IPS-15b (cell line): ENCODE measurements at regions not wholly inside any gene's neighbourhood (a gene's known extent, or its start where the extent isn't known, plus 50 kb on each side); places are given as distances from the start of the nearest gene placed in this dataset.

ENCODE experiments used
- H3K27me3 ChIP-seq: one replicate; pipeline ENCODE4 v1.6.1; 2013; ENCODE audit warnings: low read length; ENCODE audit not compliant: control insufficient read depth, insufficient read depth
- H3K36me3 ChIP-seq: one replicate; pipeline ENCODE4 v1.6.1; 2013; ENCODE audit warnings: low read length; ENCODE audit not compliant: control insufficient read depth, insufficient read depth
- H3K4me1 ChIP-seq: one replicate; pipeline ENCODE4 v1.6.1; 2013; ENCODE audit warnings: mild to moderate bottlenecking, low read length; ENCODE audit not compliant: control insufficient read depth, insufficient read depth
- H3K4me3 ChIP-seq: one replicate; pipeline ENCODE4 v1.5.1; 2013; ENCODE audit warnings: low read depth, low read length
- H3K9ac ChIP-seq: one replicate; pipeline ENCODE4 v1.6.1; 2013; ENCODE audit warnings: low read depth, mild to moderate bottlenecking, low read length
- H3K9me3 ChIP-seq: one replicate; pipeline ENCODE4 v1.6.1; 2013; ENCODE audit warnings: mild to moderate bottlenecking, low read length; ENCODE audit not compliant: control insufficient read depth, insufficient read depth

DNA sequence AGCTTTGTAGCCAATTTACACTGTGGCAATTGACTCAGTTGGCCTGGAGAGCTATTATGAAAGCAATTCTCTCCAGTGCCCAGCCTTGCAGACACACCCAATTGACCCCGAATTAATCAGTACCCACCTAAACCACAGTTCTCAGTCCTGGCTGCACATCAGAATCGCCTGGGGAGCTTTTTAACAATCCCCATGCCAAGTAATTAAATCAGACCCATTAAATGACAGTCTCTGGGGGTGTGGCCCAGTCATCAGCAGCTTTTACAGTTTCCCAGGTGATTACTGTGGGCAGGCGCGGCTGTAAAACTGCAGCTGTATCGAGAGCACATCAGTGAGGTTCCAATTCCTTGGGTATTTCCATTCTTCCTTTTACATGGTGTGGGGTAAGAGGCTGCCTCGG, 460.9 kb upstream of the FAT1 start:
- Histone ChIP-seq H3K4me1 (peaks cover 3% of the 10 kb centered on the region), H3K27me3 (no peaks in the 10 kb centered on the region), H3K9me3 (no peaks in the 10 kb centered on the region), H3K9ac (no peak overlapping the region), H3K4me3 (no peak overlapping the region), H3K36me3 (no peaks in the 10 kb centered on the region)

DNA sequence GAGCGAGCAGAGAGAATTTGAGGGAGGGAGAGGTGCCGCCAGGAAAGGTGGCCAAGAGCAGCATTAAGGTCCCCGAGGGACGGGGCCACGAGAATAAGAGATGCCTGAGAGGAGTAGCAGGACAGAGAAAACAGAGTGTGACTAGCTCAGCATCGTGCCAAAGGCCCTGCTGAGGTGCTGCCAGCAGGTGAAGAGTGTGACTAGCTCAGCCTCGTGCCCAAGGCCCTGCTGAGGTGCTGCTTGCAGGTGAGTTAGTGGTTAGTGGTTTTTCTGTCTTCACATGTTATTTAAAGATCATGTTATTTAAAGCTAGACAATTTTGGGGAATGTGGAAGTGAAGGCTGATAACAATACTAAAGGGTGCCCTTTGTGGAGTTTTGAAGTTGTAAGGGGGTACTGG, 464.5 kb upstream of the FAT1 start:
- Histone ChIP-seq H3K9ac (no peak overlapping the region), H3K36me3 (no peaks in the 10 kb centered on the region)

GRCh38 chr4:187188741-187189140, 465.1 kb upstream of the FAT1 start:
- H3K9me3 ChIP-seq, result no peaks in the 10 kb centered on the region
- no peak overlapping the region for H3K9ac ChIP-seq
- no peak overlapping the region for H3K4me3 ChIP-seq
- H3K27me3 ChIP-seq, result no peaks in the 10 kb centered on the region
- no peaks in the 10 kb centered on the region for H3K36me3 ChIP-seq
- no peaks in the 10 kb centered on the region for H3K4me1 ChIP-seq

More for the DNA sequence above, 464.5 kb upstream of the FAT1 start:
- H3K4me1 ChIP-seq, result no peaks in the 10 kb centered on the region
- H3K27me3 ChIP-seq, result no peaks in the 10 kb centered on the region
- no peak overlapping the region for H3K4me3 ChIP-seq
- no peaks in the 10 kb centered on the region for H3K9me3 ChIP-seq

DNA sequence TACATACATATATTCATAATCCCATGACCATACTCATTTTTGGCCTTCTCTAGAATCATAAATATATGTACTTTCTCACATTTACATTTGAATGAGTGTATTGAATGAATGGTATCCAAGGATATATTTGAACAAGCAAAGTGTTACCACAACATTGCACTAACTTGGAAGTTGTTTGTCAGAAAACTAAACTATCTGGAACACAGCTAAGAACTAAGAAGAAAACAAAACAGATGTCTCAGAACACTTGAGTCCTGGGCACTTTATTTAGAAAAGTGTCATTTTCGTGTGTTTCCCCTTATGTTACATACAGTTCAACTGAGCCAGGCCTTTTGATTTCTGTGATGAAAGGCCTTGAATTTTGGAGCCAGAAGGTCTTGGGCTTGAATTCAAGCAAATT, 466.7 kb upstream of the FAT1 start:
- Histone ChIP-seq H3K4me3 (no peak overlapping the region), H3K4me1 (no peaks in the 10 kb centered on the region), H3K27me3 (no peaks in the 10 kb centered on the region), H3K9me3 (no peaks in the 10 kb centered on the region), H3K36me3 (no peaks in the 10 kb centered on the region), H3K9ac (no peak overlapping the region)

GRCh38 chr4:187191676-187192075, 468.0 kb upstream of the FAT1 start:
- H3K9me3 ChIP-seq, result no peaks in the 10 kb centered on the region
- H3K9ac ChIP-seq, result no peak overlapping the region
- H3K4me1 ChIP-seq, result no peaks in the 10 kb centered on the region
- H3K27me3 ChIP-seq, result no peaks in the 10 kb centered on the region
- H3K4me3 ChIP-seq, result no peak overlapping the region
- no peaks in the 10 kb centered on the region for H3K36me3 ChIP-seq

DNA sequence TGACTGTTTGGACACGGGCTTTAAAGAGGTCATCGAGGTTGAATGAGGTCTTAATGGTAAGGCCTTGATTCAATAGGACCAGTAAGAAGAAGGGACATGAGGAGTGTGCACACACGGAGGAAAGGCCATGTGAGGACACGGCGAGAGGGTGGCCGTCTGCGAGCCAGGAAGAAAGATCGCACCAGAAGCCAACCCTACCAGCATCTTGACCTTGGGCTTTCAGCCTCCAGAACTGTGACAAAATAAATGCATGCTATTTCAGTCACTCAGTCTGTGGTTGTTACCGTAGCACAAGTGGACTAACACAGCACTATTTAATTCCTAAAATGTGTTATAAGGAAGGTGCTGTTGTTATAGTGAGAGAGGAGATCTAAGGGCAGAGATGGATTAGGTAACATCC, 468.6 kb upstream of the FAT1 start:
- Histone ChIP-seq H3K9me3 (no peaks in the 10 kb centered on the region), H3K27me3 (no peaks in the 10 kb centered on the region), H3K4me1 (no peaks in the 10 kb centered on the region), H3K4me3 (no peak overlapping the region), H3K9ac (no peak overlapping the region), H3K36me3 (no peaks in the 10 kb centered on the region)

DNA sequence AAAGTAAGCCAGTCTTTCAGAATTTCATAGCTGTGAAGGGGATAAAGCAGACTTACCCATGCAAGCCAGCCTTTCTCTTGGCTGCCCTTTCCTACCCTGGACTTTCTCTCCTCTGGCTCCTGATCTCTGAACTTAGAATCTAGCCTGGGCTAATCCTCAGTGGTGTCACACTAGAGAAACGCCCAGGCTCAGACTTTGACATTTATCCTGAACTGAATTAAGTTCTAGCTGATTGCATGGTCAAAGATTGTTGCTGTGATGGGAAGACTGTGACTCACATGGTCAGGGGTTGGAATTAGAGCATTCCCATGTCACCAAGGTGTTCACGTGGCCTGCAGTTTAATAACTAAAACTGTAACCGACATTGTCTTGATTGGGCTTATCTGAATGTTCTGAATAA, 469.5 kb upstream of the FAT1 start:
- no peak overlapping the region for H3K9ac ChIP-seq
- no peaks in the 10 kb centered on the region for H3K27me3 ChIP-seq
- no peaks in the 10 kb centered on the region for H3K36me3 ChIP-seq
- H3K9me3 ChIP-seq, result no peaks in the 10 kb centered on the region
- no peaks in the 10 kb centered on the region for H3K4me1 ChIP-seq
- no peak overlapping the region for H3K4me3 ChIP-seq

DNA sequence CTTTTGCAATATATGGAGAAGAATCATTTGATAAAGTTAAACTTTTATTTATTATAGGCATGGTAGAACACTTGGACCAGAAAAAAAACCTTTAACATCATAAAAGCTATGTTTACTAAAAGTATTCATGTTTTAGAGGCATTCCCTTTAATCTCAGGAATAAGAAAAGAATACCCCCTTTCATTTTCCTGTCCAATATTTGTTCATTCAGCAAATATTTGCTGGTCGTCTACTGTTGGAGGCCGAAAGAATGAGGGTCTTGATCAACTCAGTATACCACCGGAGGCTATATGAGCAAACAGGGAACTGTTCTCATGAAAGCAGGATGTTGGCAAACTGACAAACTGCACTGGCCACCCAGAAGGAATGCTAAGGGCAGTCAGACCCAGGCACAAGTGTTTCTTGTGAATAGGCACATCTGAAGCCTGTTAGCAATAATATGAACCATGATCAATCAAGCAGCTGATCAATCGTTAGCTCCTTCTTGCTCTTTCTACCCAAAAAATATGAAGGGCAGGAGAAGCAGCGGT, 480.8 kb upstream of the FAT1 start:
- H3K4me1 ChIP-seq, result no peaks in the 10 kb centered on the region
- no peaks in the 10 kb centered on the region for H3K9me3 ChIP-seq
- H3K4me3 ChIP-seq, result no peak overlapping the region
- no peaks in the 10 kb centered on the region for H3K36me3 ChIP-seq
- no peak overlapping the region for H3K9ac ChIP-seq
- no peaks in the 10 kb centered on the region for H3K27me3 ChIP-seq

DNA sequence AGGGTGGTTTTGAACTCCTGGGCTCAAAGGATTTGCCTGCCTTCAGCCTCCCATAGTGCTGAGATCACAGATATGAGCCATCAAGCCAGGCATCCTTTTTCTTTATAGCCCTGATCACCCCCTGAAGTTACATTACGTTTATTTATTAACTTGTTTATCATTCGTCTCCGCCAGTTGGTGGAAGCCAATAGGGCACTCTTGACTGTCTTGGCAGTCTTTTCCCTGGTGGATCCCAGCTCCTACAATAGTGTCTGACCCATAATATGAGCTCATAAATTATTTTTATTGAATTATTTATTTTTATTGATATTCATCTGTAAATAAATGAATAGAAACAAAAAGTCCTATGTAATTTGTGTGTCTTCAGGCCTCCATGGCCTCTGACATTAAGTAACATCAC, 484.3 kb upstream of the FAT1 start:
- H3K27me3 ChIP-seq, result no peaks in the 10 kb centered on the region
- H3K4me1 ChIP-seq, result no peaks in the 10 kb centered on the region
- H3K9ac ChIP-seq, result no peak overlapping the region
- H3K4me3 ChIP-seq, result no peak overlapping the region
- H3K36me3 ChIP-seq, result no peaks in the 10 kb centered on the region
- no peaks in the 10 kb centered on the region for H3K9me3 ChIP-seq

DNA sequence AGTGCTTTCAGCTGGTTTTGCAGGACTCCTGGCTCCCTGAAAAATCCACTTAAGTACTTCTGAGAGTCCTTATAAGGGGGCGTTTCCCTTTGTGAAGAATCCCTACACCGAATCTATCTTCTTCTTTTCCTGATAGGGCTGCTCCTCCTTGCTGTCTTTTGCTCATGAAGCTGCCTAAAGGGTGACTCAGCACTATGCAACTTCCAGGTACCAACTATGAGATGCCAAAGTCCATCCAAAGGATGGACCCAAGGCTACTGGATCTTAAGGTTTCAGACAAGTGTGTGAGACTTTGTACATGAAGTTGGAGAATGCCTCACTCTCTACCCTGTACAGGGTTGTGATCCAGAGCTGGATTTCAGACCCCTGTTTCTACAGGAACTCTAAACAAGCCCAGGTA, 485.0 kb upstream of the FAT1 start:
- no peak overlapping the region for H3K9ac ChIP-seq
- H3K4me1 ChIP-seq, result no peaks in the 10 kb centered on the region
- H3K27me3 ChIP-seq, result no peaks in the 10 kb centered on the region
- no peak overlapping the region for H3K4me3 ChIP-seq
- H3K9me3 ChIP-seq, result no peaks in the 10 kb centered on the region
- H3K36me3 ChIP-seq, result no peaks in the 10 kb centered on the region

- Histone ChIP-seq H3K27me3 (no peaks in the 10 kb centered on the region), H3K4me3 (no peak overlapping the region), H3K4me1 (no peaks in the 10 kb centered on the region), H3K9ac (no peak overlapping the region), H3K36me3 (no peaks in the 10 kb centered on the region), H3K9me3 (no peaks in the 10 kb centered on the region)
Observed at GRCh38 chr4:187209921-187210613, 486.4 kb upstream of the FAT1 start.

DNA sequence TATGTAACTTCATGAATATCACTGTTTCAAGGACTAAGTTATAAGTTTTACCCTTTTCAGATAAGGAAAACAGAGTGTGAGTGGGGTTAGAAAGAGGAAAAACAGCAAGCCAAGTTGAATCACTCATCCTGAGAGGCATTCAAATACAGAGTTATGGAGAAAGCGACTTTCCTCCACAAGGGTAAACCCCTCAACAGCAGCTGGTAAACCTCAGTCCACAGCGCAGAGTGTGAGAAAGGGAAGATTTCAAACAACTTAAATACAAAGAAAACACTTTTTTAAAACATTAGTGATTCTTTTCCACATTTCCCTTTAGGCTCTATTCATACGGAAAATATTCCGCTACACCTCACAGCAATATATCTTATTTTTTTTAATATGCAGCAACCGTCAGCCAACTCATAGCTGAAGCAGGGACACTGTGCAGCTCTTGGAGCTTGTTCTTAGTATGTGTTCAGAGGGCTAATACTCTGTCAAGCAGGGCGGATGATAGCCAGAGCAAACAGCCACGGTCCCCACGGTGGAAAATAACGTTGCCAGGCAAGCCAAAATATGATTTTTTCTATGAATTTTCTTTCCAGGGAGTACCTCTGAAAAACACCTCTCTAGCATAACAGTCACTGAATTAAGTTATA, 488.9 kb upstream of the FAT1 start:
- Histone ChIP-seq H3K4me1 (no peaks in the 10 kb centered on the region), H3K36me3 (no peaks in the 10 kb centered on the region), H3K9ac (no peak overlapping the region), H3K4me3 (no peak overlapping the region), H3K27me3 (no peaks in the 10 kb centered on the region), H3K9me3 (no peaks in the 10 kb centered on the region)
